ENCODE measurements at regions not wholly inside any gene's neighbourhood (a gene's known extent, or its start where the extent isn't known, plus 50 kb on each side); places are given as distances from the start of the nearest gene placed in this dataset.

- no peak for DNase-seq
These were observed 85.9 kb upstream of the USP47 start for GRCh38 chr11:11755871-11756270.

- no peak for DNase-seq
These were observed 89.1 kb upstream of the USP47 start for GRCh38 chr11:11752679-11753078.

- no peak for DNase-seq
These were observed 91.5 kb upstream of the USP47 start for GRCh38 chr11:11750017-11750878.

GRCh38 chr11:11748706-11749365, 92.9 kb upstream of the USP47 start:
- DNase-seq, result no peak

GRCh38 chr11:11747570-11747969, 94.2 kb upstream of the USP47 start:
- DNase-seq, result no peak

- DNase-seq, result no peak
These were observed 95.3 kb upstream of the USP47 start for GRCh38 chr11:11746449-11746848.

- DNase-seq, result no peak
These were observed 98.6 kb upstream of the USP47 start for GRCh38 chr11:11743216-11743615.

GRCh38 chr11:11742486-11742885, 99.3 kb upstream of the USP47 start:
- DNase-seq, result no peak

- DNase-seq, result no peak
These were observed 100.9 kb upstream of the USP47 start for GRCh38 chr11:11740836-11741235.

GRCh38 chr11:11740073-11740702, 101.6 kb upstream of the USP47 start:
- peak; percentile 52 for DNase-seq

- no peak for DNase-seq
These were observed 103.4 kb upstream of the USP47 start for GRCh38 chr11:11738370-11738769.

GRCh38 chr11:11735586-11735985, 106.2 kb upstream of the USP47 start:
- DNase-seq, result no peak

- no peak for DNase-seq
These were observed 108.5 kb upstream of the USP47 start for GRCh38 chr11:11733246-11733747.

- no peak for DNase-seq
These were observed 109.7 kb upstream of the USP47 start for GRCh38 chr11:11732116-11732515.

GRCh38 chr11:11731311-11732083, 109.7 kb upstream of the GALNT18 start:
- DNase-seq, result peak; percentile 88

GRCh38 chr11:11728386-11728785, 106.6 kb upstream of the GALNT18 start:
- no peak for DNase-seq

- no peak for DNase-seq
These were observed 103.6 kb upstream of the GALNT18 start for GRCh38 chr11:11725438-11725837.

GRCh38 chr11:11724994-11725393, 103.2 kb upstream of the GALNT18 start:
- no peak for DNase-seq

- no peak for DNase-seq
These were observed 101.1 kb upstream of the GALNT18 start for GRCh38 chr11:11722861-11723260.

GRCh38 chr11:11722246-11722645, 100.4 kb upstream of the GALNT18 start:
- no peak for DNase-seq

GRCh38 chr11:11718511-11718910, 96.7 kb upstream of the GALNT18 start:
- no peak for DNase-seq

- DNase-seq, result no peak
These were observed 95.4 kb upstream of the GALNT18 start for GRCh38 chr11:11717064-11717725.
